CD4-positive, CD25-positive, alpha-beta regulatory T cell (primary cell): ENCODE measurements at regions not wholly inside any gene's neighbourhood (a gene's known extent, or its start where the extent isn't known, plus 50 kb on each side); places are given as distances from the start of the nearest gene placed in this dataset.
A peak's percentile ranks its signal among the peaks of the same experiment; 100 is the strongest.
"Not testable (repeated sequence)": the region's sequence is repeated elsewhere in the genome, so short reads cannot be mapped to it uniquely, and the experiment has no call there.

Experiments used
- ATAC-seq, 2 donors: fragments of 150-1000 bp; cut with Tn5 transposase; one replicate each; pipeline ENCODE4 v1.10.0; 2021; ENCODE audit warnings: low read depth in 2 of 2, moderate number of reproducible peaks in 2 of 2, moderate library complexity in 1 of 2
- DNase-seq, 3 donors: peaks; one replicate each; pipeline versions ENCODE4 v3.0.0 to v3.0.0-alpha.2; 2012 to 2022; ENCODE audit warnings: mixed read lengths in 1 of 3
- H3K27ac ChIP-seq: one replicate; pipeline ENCODE4 v1.7.0; 2013; ENCODE audit warnings: mild to moderate bottlenecking, low read length; ENCODE audit not compliant: insufficient read depth, poor library complexity, severe bottlenecking
- H3K27me3 ChIP-seq: one replicate; pipeline ENCODE4 v1.7.0; 2013; ENCODE audit warnings: low read length; ENCODE audit not compliant: control insufficient read depth, insufficient read depth
- H3K36me3 ChIP-seq: one replicate; pipeline ENCODE4 v1.7.0; 2013; ENCODE audit warnings: mild to moderate bottlenecking, low read length, moderate library complexity; ENCODE audit not compliant: control insufficient read depth, insufficient read depth
- H3K4me1 ChIP-seq: 2 replicates; pipeline ENCODE4 v1.7.0; 2013; ENCODE audit warnings: mild to moderate bottlenecking, low read length; ENCODE audit not compliant: insufficient read depth, control insufficient read depth, poor library complexity, severe bottlenecking
- H3K4me3 ChIP-seq: one replicate; pipeline ENCODE4 v1.7.0; 2013; ENCODE audit warnings: low read depth, mild to moderate bottlenecking, low read length, moderate library complexity
- H3K9me3 ChIP-seq, 2 experiments: 1 replicate in 1 of 2; 2 replicates in 1 of 2; pipeline ENCODE4 v1.7.0; 2013; ENCODE audit warnings: low read length in 2 of 2, mild to moderate bottlenecking in 1 of 2, moderate library complexity in 1 of 2; ENCODE audit not compliant: control insufficient read depth in 2 of 2
- H3K27ac Mint-ChIP-seq, 3 donors: one replicate each; pipeline ENCODE4 v1.8.0; 2020 to 2022; ENCODE audit warnings: mild to moderate bottlenecking in 3 of 3, mixed read lengths in 3 of 3, moderate library complexity in 2 of 3
- H3K27me3 Mint-ChIP-seq: one replicate; pipeline ENCODE4 v1.8.0; 2022; ENCODE audit warnings: mild to moderate bottlenecking, mixed read lengths
- H3K36me3 Mint-ChIP-seq: one replicate; pipeline ENCODE4 v1.8.0; 2020; ENCODE audit warnings: mixed read lengths
- H3K4me1 Mint-ChIP-seq, 4 donors: one replicate each; pipeline ENCODE4 v1.8.0; 2020 to 2022; ENCODE audit warnings: mixed read lengths in 4 of 4, mild to moderate bottlenecking in 1 of 4
- H3K4me3 Mint-ChIP-seq, 4 donors: one replicate each; pipeline ENCODE4 v1.8.0; 2020 to 2022; ENCODE audit warnings: mild to moderate bottlenecking in 4 of 4, mixed read lengths in 4 of 4, moderate library complexity in 3 of 4
- H3K9me3 Mint-ChIP-seq, 7 donors: one replicate each; pipeline ENCODE4 v1.8.0; 2020 to 2022; ENCODE audit warnings: mixed read lengths in 7 of 7, mild to moderate bottlenecking in 3 of 7, moderate library complexity in 2 of 7

- not testable (repeated sequence) for H3K27me3 ChIP-seq, H3K36me3 Mint-ChIP-seq, H3K27ac ChIP-seq, H3K4me1 Mint-ChIP-seq, H3K4me3 ChIP-seq, H3K27me3 Mint-ChIP-seq, H3K27ac Mint-ChIP-seq, H3K4me3 Mint-ChIP-seq, H3K4me1 ChIP-seq, DNase-seq, ATAC-seq, H3K36me3 ChIP-seq
- H3K9me3 Mint-ChIP-seq = peaks cover 2 to 19% (median 13%) of the 10 kb centered on the region in 7 donors
- peaks cover 0 to 16% of the 10 kb centered on the region in 2 experiments for H3K9me3 ChIP-seq
Measured at GRCh38 chr12:131395209-131395684, 315.6 kb upstream of the SFSWAP start.

GRCh38 chr12:131395971-131396573 is 314.8 kb upstream of the SFSWAP start:
- Histone ChIP-seq H3K27ac (no peak overlapping the region), H3K4me3 (no peak overlapping the region), H3K27me3 (no peaks in the 10 kb centered on the region), H3K36me3 (no peaks in the 10 kb centered on the region), H3K4me1 (no peaks in the 10 kb centered on the region), H3K9me3 (peaks cover 0 to 16% of the 10 kb centered on the region in 2 experiments)
- DNase-seq = no peak
- H3K9me3 Mint-ChIP-seq = peaks cover 2 to 19% (median 13%) of the 10 kb centered on the region in 7 donors
- H3K36me3 Mint-ChIP-seq = no peaks in the 10 kb centered on the region
- no peak overlapping the region for H3K27ac Mint-ChIP-seq
- no peak overlapping the region for H3K4me3 Mint-ChIP-seq
- H3K27me3 Mint-ChIP-seq = no peaks in the 10 kb centered on the region
- no peak for ATAC-seq
- H3K4me1 Mint-ChIP-seq = no peaks in the 10 kb centered on the region

DNA sequence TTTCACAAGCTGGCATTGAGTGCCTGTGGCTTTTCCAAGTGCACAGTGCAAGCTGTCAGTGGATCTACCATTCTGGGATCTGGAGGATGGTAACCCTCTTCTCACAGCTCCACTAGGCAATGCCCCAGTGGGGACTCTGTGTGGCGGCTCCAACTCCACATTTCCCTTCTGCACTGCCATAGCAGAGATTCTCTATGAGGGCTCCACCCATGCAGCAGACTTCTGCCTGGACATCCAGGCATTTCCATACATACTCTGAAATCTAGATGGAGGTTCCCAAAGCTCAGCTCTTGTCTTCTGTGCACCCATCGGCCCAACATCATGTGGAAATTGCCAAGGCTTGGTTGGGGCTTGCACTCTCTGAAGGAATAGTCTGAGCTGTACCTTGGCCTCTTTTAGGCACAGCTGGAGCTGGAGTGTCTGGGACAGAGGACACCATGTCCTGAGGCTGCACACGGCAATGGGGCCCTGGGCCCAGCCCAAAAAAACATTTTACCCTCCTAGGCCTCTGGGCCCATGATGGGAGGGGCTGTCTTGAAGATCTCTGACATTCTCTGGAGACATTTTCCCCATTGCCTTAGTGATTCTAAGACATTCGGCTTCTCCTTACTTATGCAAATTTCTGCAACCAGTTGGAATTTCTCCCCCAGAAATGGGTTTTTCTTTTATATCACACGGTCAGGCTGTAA is 313.3 kb upstream of the SFSWAP start:
- H3K4me3 Mint-ChIP-seq = no peak overlapping the region
- ATAC-seq (no peak), DNase-seq (no peak)
- Histone ChIP-seq H3K27me3 (no peaks in the 10 kb centered on the region), H3K9me3 (peaks cover 0 to 16% of the 10 kb centered on the region in 2 experiments), H3K4me3 (no peak overlapping the region), H3K4me1 (no peaks in the 10 kb centered on the region), H3K27ac (no peak overlapping the region), H3K36me3 (no peaks in the 10 kb centered on the region)
- no peak overlapping the region for H3K27ac Mint-ChIP-seq
- no peaks in the 10 kb centered on the region for H3K4me1 Mint-ChIP-seq
- H3K9me3 Mint-ChIP-seq = peaks cover 2 to 19% (median 13%) of the 10 kb centered on the region in 7 donors
- no peaks in the 10 kb centered on the region for H3K36me3 Mint-ChIP-seq
- H3K27me3 Mint-ChIP-seq = no peaks in the 10 kb centered on the region

DNA sequence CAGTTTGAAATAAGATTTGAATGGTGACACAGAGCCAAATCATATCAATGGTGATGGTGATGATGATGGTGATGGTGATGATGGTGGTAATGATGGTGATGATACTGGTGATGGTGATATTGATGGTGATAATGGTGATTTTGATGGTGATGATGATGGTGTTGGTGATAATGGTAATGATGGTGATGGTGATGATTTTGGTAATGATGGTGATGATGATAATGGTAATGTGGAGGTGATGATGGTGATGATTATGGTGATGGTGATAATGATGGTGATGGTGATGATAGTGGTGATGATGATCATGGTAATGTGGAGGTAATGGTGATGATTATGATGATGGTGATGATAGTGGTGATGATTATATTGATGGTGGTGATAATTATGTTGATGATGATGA is 311.9 kb upstream of the SFSWAP start:
- Mint-ChIP-seq H3K4me3 (no peak overlapping the region), H3K27me3 (no peaks in the 10 kb centered on the region), H3K27ac (no peak overlapping the region), H3K9me3 (peaks cover 2 to 19% (median 13%) of the 10 kb centered on the region in 7 donors), H3K4me1 (no peaks in the 10 kb centered on the region), H3K36me3 (no peaks in the 10 kb centered on the region)
- Histone ChIP-seq H3K27me3 (no peaks in the 10 kb centered on the region), H3K36me3 (no peaks in the 10 kb centered on the region), H3K4me1 (no peaks in the 10 kb centered on the region), H3K4me3 (no peak overlapping the region), H3K9me3 (peaks cover 0 to 16% of the 10 kb centered on the region in 2 experiments), H3K27ac (no peak overlapping the region)
- DNase-seq = no peak
- ATAC-seq = no peak

DNA sequence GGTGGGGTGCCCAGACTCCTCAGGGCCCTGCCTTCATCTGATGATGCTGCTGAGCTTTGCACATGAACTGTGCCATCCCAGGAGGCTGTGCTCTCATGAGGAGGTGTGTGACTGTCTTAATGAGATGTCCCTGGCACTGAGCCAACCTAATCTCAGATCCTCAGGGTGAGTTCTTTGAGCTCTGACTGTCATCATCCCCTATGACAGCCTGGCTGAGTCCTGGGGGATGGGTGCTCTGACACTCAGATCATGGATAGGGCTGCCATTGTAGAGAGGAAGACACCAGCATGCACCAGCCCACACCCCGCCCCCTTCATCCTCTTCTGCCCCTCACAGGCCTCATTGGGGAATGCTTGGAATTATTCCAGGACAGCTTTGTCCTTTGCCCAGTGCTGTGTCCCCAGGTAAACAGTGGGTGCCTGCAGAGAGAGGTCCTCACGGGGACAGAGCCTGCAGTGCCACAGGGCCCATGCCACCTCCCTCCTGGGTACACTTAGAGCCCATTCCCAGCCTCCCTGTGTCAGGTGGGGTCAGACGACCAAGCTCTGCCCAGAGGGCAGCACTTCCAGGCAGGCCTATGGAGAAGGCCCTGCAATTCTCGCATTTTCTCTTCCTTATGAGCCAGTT is 310.1 kb upstream of the SFSWAP start:
- peaks cover 2 to 18% (median 13%) of the 10 kb centered on the region in 7 donors for H3K9me3 Mint-ChIP-seq
- not testable (repeated sequence) for H3K4me1 ChIP-seq, DNase-seq, ATAC-seq, H3K4me3 Mint-ChIP-seq, H3K27me3 ChIP-seq, H3K27me3 Mint-ChIP-seq, H3K4me3 ChIP-seq, H3K36me3 Mint-ChIP-seq, H3K36me3 ChIP-seq, H3K27ac ChIP-seq, H3K4me1 Mint-ChIP-seq
- peak overlapping the region in 1 of 3 donors; percentile 18 for H3K27ac Mint-ChIP-seq
- peaks cover 0 to 16% of the 10 kb centered on the region in 2 experiments for H3K9me3 ChIP-seq

DNA sequence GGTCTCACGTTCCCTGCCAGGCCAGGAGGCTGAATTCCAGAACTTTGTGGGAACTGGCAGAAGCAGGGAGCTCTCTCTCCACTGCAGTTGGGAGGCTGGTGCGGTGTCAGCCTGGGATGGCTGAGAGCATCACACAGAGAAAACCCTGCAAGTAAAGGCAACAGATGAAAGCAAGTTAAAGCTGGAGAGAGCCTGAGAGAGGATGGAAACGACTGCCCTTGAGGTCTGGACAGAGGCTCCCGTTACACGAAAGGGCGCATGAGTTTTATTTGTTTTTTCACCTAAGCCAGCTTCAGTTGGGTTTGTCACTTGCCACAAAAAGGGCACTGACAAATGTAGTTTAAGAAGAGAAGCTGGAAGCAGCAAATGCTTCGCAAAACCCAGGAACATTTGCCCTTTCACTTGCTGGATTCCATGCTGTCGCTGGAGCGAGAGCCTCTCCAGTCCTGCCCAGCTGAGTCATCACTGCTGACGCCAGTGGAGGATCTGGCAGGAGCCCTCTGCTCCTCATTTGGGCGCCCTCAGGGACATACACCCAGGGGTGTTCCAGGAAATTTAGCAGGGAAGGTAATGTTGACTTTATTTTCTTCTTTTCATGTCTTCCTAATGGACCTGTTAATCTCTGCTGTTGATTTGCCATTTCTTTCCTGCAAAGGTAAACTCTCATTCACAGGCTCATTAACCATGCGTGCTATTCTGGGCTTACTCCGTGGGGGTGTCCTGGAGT is 308.8 kb upstream of the SFSWAP start:
- not testable (repeated sequence) for H3K4me1 Mint-ChIP-seq

GRCh38 chr12:131402781-131403396 is 308.0 kb upstream of the SFSWAP start:
- H3K27ac ChIP-seq = no peak overlapping the region
- H3K4me3 Mint-ChIP-seq = no peak overlapping the region
- no peak overlapping the region for H3K4me3 ChIP-seq
- H3K27me3 Mint-ChIP-seq = no peaks in the 10 kb centered on the region
- DNase-seq = no peak
- H3K9me3 ChIP-seq = peaks cover 0 to 3% of the 10 kb centered on the region in 2 experiments
- H3K9me3 Mint-ChIP-seq = peaks cover 2 to 15% (median 12%) of the 10 kb centered on the region in 7 donors
- H3K27me3 ChIP-seq = no peaks in the 10 kb centered on the region
- no peak for ATAC-seq
- no peak overlapping the region for H3K27ac Mint-ChIP-seq
- H3K36me3 ChIP-seq = no peaks in the 10 kb centered on the region
- H3K4me1 Mint-ChIP-seq = no peaks in the 10 kb centered on the region
- no peaks in the 10 kb centered on the region for H3K36me3 Mint-ChIP-seq
- H3K4me1 ChIP-seq = no peaks in the 10 kb centered on the region

More for the DNA sequence above, 308.8 kb upstream of the SFSWAP start:
- H3K4me3 ChIP-seq, H3K4me3 Mint-ChIP-seq, H3K27me3 Mint-ChIP-seq, H3K36me3 Mint-ChIP-seq, DNase-seq, H3K36me3 ChIP-seq, H3K27me3 ChIP-seq, H3K27ac ChIP-seq, H3K27ac Mint-ChIP-seq, H3K4me1 ChIP-seq, ATAC-seq: not testable (repeated sequence)
- peaks cover 2 to 15% (median 12%) of the 10 kb centered on the region in 7 donors for H3K9me3 Mint-ChIP-seq
- H3K9me3 ChIP-seq = peaks cover 0 to 11% of the 10 kb centered on the region in 2 experiments
